Bronchial epithelial cell (primary cell): ENCODE measurements at regions not wholly inside any gene's neighbourhood (a gene's known extent, or its start where the extent isn't known, plus 50 kb on each side); places are given as distances from the start of the nearest gene placed in this dataset.
A peak's percentile ranks its signal among the peaks of the same experiment; 100 is the strongest.

Experiments used
- DNase-seq: peaks from one replicate; pipeline ENCODE4 v3.0.0-alpha.2; 2010; ENCODE audit warnings: low read depth
- FAIRE-seq: peaks from 2 replicates; lab custom pipeline; 2011; peaks lifted over from hg19 to GRCh38; lab: Jason Lieb, UNC
- H3K27me3 ChIP-seq: 2 replicates; pipeline ENCODE4 v1.5.1; 2011; ENCODE audit warnings: low read length; ENCODE audit not compliant: control insufficient read depth, insufficient read depth
- H3K36me3 ChIP-seq: 2 replicates; pipeline ENCODE4 v1.5.1; 2011; ENCODE audit warnings: low read length; ENCODE audit not compliant: control insufficient read depth, insufficient read depth
- H3K4me3 ChIP-seq: 2 replicates; pipeline ENCODE4 v1.5.1; 2011; ENCODE audit warnings: mild to moderate bottlenecking, low read depth, low read length, control low read depth
- TF ChIP-seq, protein P1 (sequence below): IDR thresholded peaks from 2 replicates; pipeline ENCODE4 v1.5.1; 2011; ENCODE audit warnings: mild to moderate bottlenecking, moderate library complexity, low read length, control low read depth, inconsistent platforms; ENCODE audit not compliant: insufficient read depth, severe bottlenecking

DNA sequence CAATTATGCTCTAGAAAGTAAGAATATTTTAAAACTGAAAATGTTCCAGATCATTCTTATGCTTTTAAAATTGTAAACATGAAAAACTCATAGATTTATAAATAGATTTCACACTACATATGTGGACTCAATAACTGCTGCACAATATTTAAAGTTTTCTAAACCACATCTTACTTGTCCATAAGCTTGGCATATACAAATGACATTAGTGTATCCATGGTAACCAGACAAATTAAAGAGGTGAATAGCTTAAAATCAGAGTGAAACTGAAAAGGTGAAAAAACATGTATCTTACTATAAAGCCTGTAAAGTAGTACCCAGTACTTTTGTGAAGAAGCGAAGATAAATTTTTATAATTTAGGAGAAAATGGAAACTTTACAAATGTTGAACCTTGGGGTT is 151.2 kb upstream of the MYO16 start:
- no peaks in the 10 kb centered on the region for H3K36me3 ChIP-seq
- FAIRE-seq (no peak), DNase-seq (no peak)
- no peaks in the 10 kb centered on the region for H3K27me3 ChIP-seq
- TF ChIP-seq, protein P1, sequence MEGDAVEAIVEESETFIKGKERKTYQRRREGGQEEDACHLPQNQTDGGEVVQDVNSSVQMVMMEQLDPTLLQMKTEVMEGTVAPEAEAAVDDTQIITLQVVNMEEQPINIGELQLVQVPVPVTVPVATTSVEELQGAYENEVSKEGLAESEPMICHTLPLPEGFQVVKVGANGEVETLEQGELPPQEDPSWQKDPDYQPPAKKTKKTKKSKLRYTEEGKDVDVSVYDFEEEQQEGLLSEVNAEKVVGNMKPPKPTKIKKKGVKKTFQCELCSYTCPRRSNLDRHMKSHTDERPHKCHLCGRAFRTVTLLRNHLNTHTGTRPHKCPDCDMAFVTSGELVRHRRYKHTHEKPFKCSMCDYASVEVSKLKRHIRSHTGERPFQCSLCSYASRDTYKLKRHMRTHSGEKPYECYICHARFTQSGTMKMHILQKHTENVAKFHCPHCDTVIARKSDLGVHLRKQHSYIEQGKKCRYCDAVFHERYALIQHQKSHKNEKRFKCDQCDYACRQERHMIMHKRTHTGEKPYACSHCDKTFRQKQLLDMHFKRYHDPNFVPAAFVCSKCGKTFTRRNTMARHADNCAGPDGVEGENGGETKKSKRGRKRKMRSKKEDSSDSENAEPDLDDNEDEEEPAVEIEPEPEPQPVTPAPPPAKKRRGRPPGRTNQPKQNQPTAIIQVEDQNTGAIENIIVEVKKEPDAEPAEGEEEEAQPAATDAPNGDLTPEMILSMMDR = no peak
- no peak overlapping the region for H3K4me3 ChIP-seq

DNA sequence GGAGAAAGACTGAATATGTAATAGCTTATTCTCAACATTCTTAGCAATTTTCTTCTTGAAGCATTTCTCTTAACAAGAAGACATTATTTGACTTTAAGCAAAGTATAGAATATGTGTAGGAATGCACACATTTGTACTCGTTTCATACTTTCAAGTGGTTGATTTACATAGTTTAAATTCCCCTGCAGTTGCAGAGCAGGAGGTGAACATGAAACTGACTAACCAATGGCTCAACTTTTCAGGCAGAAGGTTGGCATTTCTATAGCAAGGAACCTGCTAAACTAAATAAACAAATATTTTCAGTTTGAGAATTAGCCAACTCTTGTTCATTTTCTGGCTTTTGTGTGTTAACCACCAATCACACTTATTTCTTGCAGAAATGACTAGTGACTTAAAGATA is 145.4 kb upstream of the MYO16 start:
- no peaks in the 10 kb centered on the region for H3K36me3 ChIP-seq
- no peak overlapping the region for H3K4me3 ChIP-seq
- TF ChIP-seq, protein P1 = no peak
- no peaks in the 10 kb centered on the region for H3K27me3 ChIP-seq
- no peak for FAIRE-seq
- DNase-seq = no peak

DNA sequence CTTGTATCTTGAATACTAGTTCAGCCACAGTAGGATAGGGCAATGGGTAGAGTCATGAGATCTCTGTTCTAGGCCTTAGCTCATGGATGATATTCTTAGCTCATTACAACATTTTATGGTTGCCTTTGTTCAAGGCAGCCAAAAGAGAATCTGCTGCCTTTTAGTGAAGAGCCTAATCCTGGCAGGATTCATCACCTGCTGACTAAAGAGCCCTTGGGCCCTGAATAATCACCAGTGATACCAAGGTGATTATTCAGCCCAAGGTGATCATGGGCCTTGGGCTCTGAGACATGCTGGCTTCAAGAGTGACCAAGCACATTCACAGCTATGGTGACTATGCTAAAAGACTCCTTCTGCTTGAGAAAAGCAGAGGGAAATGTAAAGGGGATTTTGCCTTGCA is 143.3 kb upstream of the MYO16 start:
- TF ChIP-seq, protein P1 = no peak
- FAIRE-seq = no peak
- no peak overlapping the region for H3K4me3 ChIP-seq
- H3K27me3 ChIP-seq = no peaks in the 10 kb centered on the region
- peak; percentile 56 for DNase-seq
- H3K36me3 ChIP-seq = no peaks in the 10 kb centered on the region

DNA sequence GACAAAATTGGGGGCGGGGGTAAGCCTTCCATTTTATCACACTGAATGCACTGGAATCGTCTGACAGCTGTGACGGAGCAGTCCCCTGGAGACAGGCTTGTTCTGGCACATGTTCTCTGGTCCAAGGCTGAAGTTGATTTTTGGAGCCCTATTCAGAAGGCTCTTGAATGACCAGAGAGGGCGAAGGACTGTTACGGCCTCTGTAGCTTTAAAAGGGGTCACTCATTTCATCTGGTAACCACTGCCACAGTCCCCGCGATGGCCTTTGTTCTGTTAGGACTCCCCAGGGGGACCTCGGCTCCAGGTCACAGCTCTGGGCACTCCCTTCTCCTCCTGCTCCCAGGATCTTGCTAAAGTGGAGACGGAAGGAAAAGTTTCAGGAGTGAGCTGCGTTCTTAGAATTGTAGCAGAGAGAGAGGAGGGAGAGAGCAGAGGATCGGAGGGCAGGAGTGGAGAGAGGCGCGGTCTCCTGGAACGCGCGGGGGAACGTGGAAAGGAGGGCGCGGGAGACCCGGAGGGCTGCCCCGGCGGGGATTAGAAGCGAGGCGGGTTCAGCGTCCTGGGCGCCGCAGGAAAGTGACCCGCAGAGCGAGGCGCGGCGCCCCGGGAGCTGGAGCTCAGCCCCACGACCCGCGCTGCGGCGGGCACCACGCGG is 134.3 kb upstream of the MYO16 start:
- H3K36me3 ChIP-seq = no peaks in the 10 kb centered on the region
- FAIRE-seq (no peak), DNase-seq (no peak)
- peaks cover 15% of the 10 kb centered on the region for H3K27me3 ChIP-seq
- TF ChIP-seq, protein P1 = no peak
- no peak overlapping the region for H3K4me3 ChIP-seq

- FAIRE-seq = no peak
- DNase-seq = no peak
- TF ChIP-seq, protein P1 = no peak
- H3K36me3 ChIP-seq = no peaks in the 10 kb centered on the region
- H3K27me3 ChIP-seq = peaks cover 15% of the 10 kb centered on the region
- no peak overlapping the region for H3K4me3 ChIP-seq
These were observed 133.6 kb upstream of the MYO16 start for GRCh38 chr13:108495646-108496361.
